H1 (cell line): ENCODE measurements at regions not wholly inside any gene's neighbourhood (a gene's known extent, or its start where the extent isn't known, plus 50 kb on each side); places are given as distances from the start of the nearest gene placed in this dataset.

Experiments used
- CHD1 ChIP-seq: IDR thresholded peaks from 2 replicates; pipeline ENCODE4 v1.6.1; 2012; ENCODE audit warnings: low read depth, low read length, improper control_type of control experiment
- MAFK ChIP-seq: IDR thresholded peaks from 2 replicates; pipeline ENCODE4 v1.6.1; 2012; ENCODE audit warnings: low read depth, mild to moderate bottlenecking, improper control_type of control experiment, low read length
- NANOG ChIP-seq: IDR thresholded peaks from 2 replicates; pipeline ENCODE4 v1.6.1; 2011; ENCODE audit warnings: low read length, low read depth, mild to moderate bottlenecking, inconsistent platforms; ENCODE audit not compliant: insufficient read depth, poor library complexity, severe bottlenecking
- SP1 ChIP-seq: IDR thresholded peaks from 2 replicates; pipeline ENCODE4 v1.6.1; 2011; ENCODE audit warnings: low read depth, low read length
- USF2 ChIP-seq: IDR thresholded peaks from 2 replicates; pipeline ENCODE4 v1.6.1; 2011; ENCODE audit warnings: low read length, improper control_type of control experiment
- YY1 ChIP-seq: IDR thresholded peaks from 2 replicates; pipeline ENCODE4 v1.6.1; 2011; ENCODE audit warnings: low read depth, mild to moderate bottlenecking, low read length
- ZNF274 ChIP-seq: IDR thresholded peaks from 2 replicates; pipeline ENCODE4 v1.7.0; 2012; ENCODE audit warnings: low read length, borderline replicate concordance; ENCODE audit errors: extremely low read depth

GRCh38 chr15:36218991-36219390, 360.4 kb upstream of the CDIN1 start (continued):
- no peak for TF ChIP-seq SP1
- no peak for TF ChIP-seq ZNF274
- TF ChIP-seq NANOG: no peak
- TF ChIP-seq CHD1: no peak
- no peak for TF ChIP-seq MAFK
- TF ChIP-seq USF2: no peak
- no peak for TF ChIP-seq YY1
